ENCODE measurements at regions not wholly inside any gene's neighbourhood (a gene's known extent, or its start where the extent isn't known, plus 50 kb on each side); places are given as distances from the start of the nearest gene placed in this dataset.

- TF ChIP-seq CTCF (conservative IDR thresholded peaks at IDR 0.05; ENCODE audit: low read depth, low read length) = no peak
- TF ChIP-seq EZH2 (IDR thresholded peaks at IDR 0.05; ENCODE audit: low read length, unreplicated experiment) = no peak
Measured at GRCh38 chr10:131031346-131031745, 280.2 kb downstream of the TCERG1L start.
